Fibroblast of lung (primary cell): ENCODE measurements at regions not wholly inside any gene's neighbourhood (a gene's known extent, or its start where the extent isn't known, plus 50 kb on each side); places are given as distances from the start of the nearest gene placed in this dataset.

ENCODE experiments used
- DNase-seq, 2 donors: peaks; one replicate each; pipeline versions ENCODE4 v3.0.0 to v3.0.0-alpha.2; 2010; ENCODE audit warnings: low read depth in 2 of 2
- H2AFZ ChIP-seq: 2 replicates; pipeline ENCODE4 v1.5.1; 2012; ENCODE audit warnings: low read length, control low read depth, inconsistent platforms
- H3K27ac ChIP-seq: 2 replicates; pipeline ENCODE4 v1.5.1; 2011; ENCODE audit warnings: low read length, control low read depth; ENCODE audit not compliant: insufficient read depth
- H3K27me3 ChIP-seq: 2 replicates; pipeline ENCODE4 v1.5.1; 2011; ENCODE audit warnings: mild to moderate bottlenecking, low read length; ENCODE audit not compliant: control insufficient read depth, insufficient read depth
- H3K36me3 ChIP-seq: 2 replicates; pipeline ENCODE4 v1.5.1; 2011; ENCODE audit warnings: low read length; ENCODE audit not compliant: control insufficient read depth, insufficient read depth
- H3K4me1 ChIP-seq: 2 replicates; pipeline ENCODE4 v1.5.1; 2011; ENCODE audit warnings: low read length; ENCODE audit not compliant: control insufficient read depth, insufficient read depth; ENCODE audit errors: extremely low read depth
- H3K4me2 ChIP-seq: 2 replicates; pipeline ENCODE4 v1.5.1; 2011; ENCODE audit warnings: low read length, control low read depth; ENCODE audit not compliant: insufficient read depth; ENCODE audit errors: extremely low read depth
- H3K4me3 ChIP-seq, 4 experiments: fragments of 200-600 bp in 1 of 4; sonication (generic) in 1 of 4; replicated peaks in 1 of 4; 2 replicates each; pipeline ENCODE4 v1.5.1; 2011 to 2016; ENCODE audit warnings: low read length in 4 of 4, low read depth in 3 of 4, mild to moderate bottlenecking in 3 of 4, control low read depth in 2 of 4, inconsistent platforms in 1 of 4, mixed read lengths in 1 of 4; ENCODE audit not compliant: insufficient read depth in 1 of 4; ENCODE audit errors: control extremely low read depth in 1 of 4
- H3K79me2 ChIP-seq: 2 replicates; pipeline ENCODE4 v1.5.1; 2012; ENCODE audit warnings: mild to moderate bottlenecking, low read length, inconsistent platforms; ENCODE audit not compliant: control insufficient read depth, insufficient read depth
- H3K9ac ChIP-seq: 2 replicates; pipeline ENCODE4 v1.5.1; 2011; ENCODE audit warnings: mild to moderate bottlenecking, low read length, control low read depth; ENCODE audit not compliant: insufficient read depth
- H3K9me3 ChIP-seq: 2 replicates; pipeline ENCODE4 v1.5.1; 2012; ENCODE audit warnings: low read depth, low read length; ENCODE audit not compliant: control insufficient read depth, insufficient read depth
- H4K20me1 ChIP-seq: 2 replicates; pipeline ENCODE4 v1.5.1; 2011; ENCODE audit warnings: low read length; ENCODE audit not compliant: control insufficient read depth, insufficient read depth; ENCODE audit errors: extremely low read depth
- EZH2 ChIP-seq: IDR thresholded peaks from 2 replicates; pipeline ENCODE4 v1.5.1; 2012; ENCODE audit warnings: low read length, control low read depth, mild to moderate bottlenecking; ENCODE audit errors: missing control alignments
- TF ChIP-seq, protein P1 (sequence below), 2 donors: IDR thresholded peaks in 1 of 2; conservative IDR thresholded peaks in 1 of 2; 1 replicate in 1 of 2; 2 replicates in 1 of 2; pipeline ENCODE4 v1.5.1; 2011 to 2012; ENCODE audit warnings: low read length in 2 of 2, control low read depth in 1 of 2, inconsistent platforms in 1 of 2, low read depth in 1 of 2, mild to moderate bottlenecking in 1 of 2

DNA sequence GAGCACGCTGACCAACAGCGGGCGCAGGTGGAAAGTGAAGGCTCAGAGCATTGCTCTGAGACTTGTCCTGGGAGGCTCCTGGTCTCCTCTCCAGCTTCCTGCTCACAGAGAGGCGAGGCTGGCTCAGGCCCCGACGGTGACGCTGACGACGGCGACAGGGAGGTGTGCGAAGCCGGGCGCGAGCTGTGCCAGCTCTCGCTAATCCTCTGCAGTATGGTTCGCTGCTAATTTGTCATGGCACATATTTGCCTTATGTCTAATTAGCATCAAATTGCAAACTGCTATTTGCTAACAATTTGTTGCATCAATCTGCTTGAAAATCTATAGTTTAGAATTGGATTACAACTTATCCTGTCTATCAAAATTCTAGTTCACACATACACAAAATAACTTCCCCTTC is 469.8 kb upstream of the ZNF507 start:
- Histone ChIP-seq H3K27ac (no peak overlapping the region), H3K4me3 (no peak overlapping the region), H3K4me2 (no peak overlapping the region), H3K27me3 (no peaks in the 10 kb centered on the region), H3K4me1 (no peaks in the 10 kb centered on the region), H3K79me2 (no peaks in the 10 kb centered on the region), H2AFZ (no peak overlapping the region), H3K36me3 (no peaks in the 10 kb centered on the region), H3K9ac (no peak overlapping the region), H4K20me1 (no peaks in the 10 kb centered on the region), H3K9me3 (no peaks in the 10 kb centered on the region)
- TF ChIP-seq, protein P1, sequence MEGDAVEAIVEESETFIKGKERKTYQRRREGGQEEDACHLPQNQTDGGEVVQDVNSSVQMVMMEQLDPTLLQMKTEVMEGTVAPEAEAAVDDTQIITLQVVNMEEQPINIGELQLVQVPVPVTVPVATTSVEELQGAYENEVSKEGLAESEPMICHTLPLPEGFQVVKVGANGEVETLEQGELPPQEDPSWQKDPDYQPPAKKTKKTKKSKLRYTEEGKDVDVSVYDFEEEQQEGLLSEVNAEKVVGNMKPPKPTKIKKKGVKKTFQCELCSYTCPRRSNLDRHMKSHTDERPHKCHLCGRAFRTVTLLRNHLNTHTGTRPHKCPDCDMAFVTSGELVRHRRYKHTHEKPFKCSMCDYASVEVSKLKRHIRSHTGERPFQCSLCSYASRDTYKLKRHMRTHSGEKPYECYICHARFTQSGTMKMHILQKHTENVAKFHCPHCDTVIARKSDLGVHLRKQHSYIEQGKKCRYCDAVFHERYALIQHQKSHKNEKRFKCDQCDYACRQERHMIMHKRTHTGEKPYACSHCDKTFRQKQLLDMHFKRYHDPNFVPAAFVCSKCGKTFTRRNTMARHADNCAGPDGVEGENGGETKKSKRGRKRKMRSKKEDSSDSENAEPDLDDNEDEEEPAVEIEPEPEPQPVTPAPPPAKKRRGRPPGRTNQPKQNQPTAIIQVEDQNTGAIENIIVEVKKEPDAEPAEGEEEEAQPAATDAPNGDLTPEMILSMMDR (conservative IDR thresholded peaks at IDR 0.05 in 1 of 2, IDR thresholded peaks at IDR 0.05 in 1 of 2; ENCODE audit: low read depth in 1 of 2, low read length in 2 of 2) = no peak
- TF ChIP-seq EZH2 = no peak
- DNase-seq = no peak

DNA sequence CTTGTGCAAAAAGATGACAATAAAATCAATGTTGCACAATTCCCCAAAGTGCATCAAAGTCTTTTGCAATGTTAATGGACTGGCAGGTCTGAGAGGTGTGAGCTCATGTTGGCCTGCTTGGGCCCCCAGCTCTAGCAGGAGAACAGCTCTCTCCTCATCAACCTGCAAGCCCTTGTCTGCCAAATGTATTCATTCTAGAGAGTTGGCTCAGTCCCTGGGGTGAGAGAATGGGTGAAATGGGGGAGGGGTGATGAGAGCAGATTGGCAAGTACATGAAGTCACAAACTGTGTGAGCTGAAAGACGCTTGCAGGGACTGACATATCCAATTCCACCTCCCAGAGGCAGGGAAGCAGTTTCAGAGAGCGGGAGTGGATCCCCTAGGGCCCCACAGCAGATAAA is 465.1 kb upstream of the ZNF507 start:
- H3K4me2 ChIP-seq = no peak overlapping the region
- H3K4me3 ChIP-seq = no peak overlapping the region
- H3K9ac ChIP-seq = no peak overlapping the region
- no peaks in the 10 kb centered on the region for H3K36me3 ChIP-seq
- no peaks in the 10 kb centered on the region for H3K4me1 ChIP-seq
- no peaks in the 10 kb centered on the region for H3K79me2 ChIP-seq
- H4K20me1 ChIP-seq = no peaks in the 10 kb centered on the region
- H2AFZ ChIP-seq = no peak overlapping the region
- no peak for TF ChIP-seq EZH2
- TF ChIP-seq, protein P1 (conservative IDR thresholded peaks at IDR 0.05 in 1 of 2, IDR thresholded peaks at IDR 0.05 in 1 of 2; ENCODE audit: low read depth in 1 of 2, low read length in 2 of 2) = no peak
- no peak overlapping the region for H3K27ac ChIP-seq
- H3K27me3 ChIP-seq = no peaks in the 10 kb centered on the region
- H3K9me3 ChIP-seq = no peaks in the 10 kb centered on the region
- DNase-seq = no peak

DNA sequence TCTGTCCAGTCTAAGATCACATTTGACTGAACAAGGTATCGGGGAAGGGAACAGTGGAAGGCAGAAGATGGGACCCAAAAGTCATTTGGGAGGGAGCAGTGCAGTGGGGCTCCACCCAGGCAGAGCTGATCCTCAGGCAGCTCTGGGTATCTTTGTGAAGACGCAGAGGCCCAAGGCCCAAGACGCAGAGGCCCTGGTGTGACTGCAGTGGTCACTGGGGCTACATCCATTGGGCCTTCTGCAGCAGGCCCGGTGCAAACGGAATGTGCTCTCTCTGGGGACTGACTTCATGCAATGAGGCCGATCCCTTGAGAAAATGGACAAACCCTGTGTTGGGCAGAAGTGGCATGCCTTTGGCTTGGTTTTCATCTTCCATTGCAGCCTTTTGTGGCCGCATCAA is 463.4 kb upstream of the ZNF507 start:
- Histone ChIP-seq H3K27me3 (no peaks in the 10 kb centered on the region), H3K4me3 (no peak overlapping the region), H3K4me1 (no peaks in the 10 kb centered on the region), H2AFZ (no peak overlapping the region), H3K9me3 (no peaks in the 10 kb centered on the region), H3K27ac (no peak overlapping the region), H3K9ac (no peak overlapping the region), H4K20me1 (no peaks in the 10 kb centered on the region), H3K4me2 (no peak overlapping the region), H3K36me3 (no peaks in the 10 kb centered on the region), H3K79me2 (no peaks in the 10 kb centered on the region)
- DNase-seq = no peak
- no peak for TF ChIP-seq EZH2

DNA sequence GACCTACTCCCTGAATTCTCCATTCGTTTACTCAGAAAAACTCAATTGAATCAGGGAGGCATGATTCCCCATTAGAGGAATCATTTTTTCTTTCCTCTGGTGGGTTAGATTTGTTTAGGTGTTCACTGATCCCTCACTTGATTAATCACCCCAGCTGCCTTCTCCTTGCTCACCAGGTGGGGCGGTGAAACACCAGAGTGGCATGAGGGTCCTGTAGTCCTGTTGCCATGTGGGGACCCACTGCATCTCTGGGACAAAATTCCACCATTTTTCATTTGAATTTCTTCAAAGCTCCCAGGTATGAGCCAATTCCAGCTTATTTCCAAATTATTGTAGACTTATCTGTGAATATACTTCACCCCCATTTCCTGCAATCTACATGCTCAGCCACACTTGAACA is 462.7 kb upstream of the ZNF507 start:
- Histone ChIP-seq H3K27ac (no peak overlapping the region), H3K79me2 (no peaks in the 10 kb centered on the region)
- no peak for DNase-seq

More for the DNA sequence above, 462.7 kb upstream of the ZNF507 start:
- Histone ChIP-seq H3K36me3 (no peaks in the 10 kb centered on the region), H4K20me1 (no peaks in the 10 kb centered on the region), H2AFZ (no peak overlapping the region), H3K9ac (no peak overlapping the region), H3K4me3 (no peak overlapping the region), H3K9me3 (no peaks in the 10 kb centered on the region), H3K27me3 (no peaks in the 10 kb centered on the region), H3K4me2 (no peak overlapping the region), H3K4me1 (no peaks in the 10 kb centered on the region)
- TF ChIP-seq, protein P1 (conservative IDR thresholded peaks at IDR 0.05 in 1 of 2, IDR thresholded peaks at IDR 0.05 in 1 of 2; ENCODE audit: low read depth in 1 of 2, low read length in 2 of 2) = no peak
- no peak for TF ChIP-seq EZH2
